Activated T-cell treated with anti-CD3 and anti-CD28 coated beads, Interleukin-2, amount 50 U/mL, for 24 hours (primary cell): ENCODE measurements at regions not wholly inside any gene's neighbourhood (a gene's known extent, or its start where the extent isn't known, plus 50 kb on each side); places are given as distances from the start of the nearest gene placed in this dataset.
"Not testable (repeated sequence)": the region's sequence is repeated elsewhere in the genome, so short reads cannot be mapped to it uniquely, and the experiment has no call there.

Source experiments
- DNase-seq: peaks from one replicate; pipeline ENCODE4 v3.0.0-alpha.2; 2020
- H3K27ac Mint-ChIP-seq: 2 replicates; pipeline ENCODE4 v1.8.0; 2020; ENCODE audit warnings: mild to moderate bottlenecking, mixed read lengths
- H3K27me3 Mint-ChIP-seq: 2 replicates; pipeline ENCODE4 v1.8.0; 2020; ENCODE audit warnings: mixed read lengths
- H3K36me3 Mint-ChIP-seq: 2 replicates; pipeline ENCODE4 v1.8.0; 2020; ENCODE audit warnings: low read depth, mixed read lengths
- H3K4me1 Mint-ChIP-seq: 2 replicates; pipeline ENCODE4 v1.8.0; 2020; ENCODE audit warnings: low read depth, mixed read lengths
- H3K4me3 Mint-ChIP-seq: 2 replicates; pipeline ENCODE4 v1.8.0; 2020; ENCODE audit warnings: mild to moderate bottlenecking, moderate library complexity, mixed read lengths
- H3K9me3 Mint-ChIP-seq: 2 replicates; pipeline ENCODE4 v1.8.0; 2020; ENCODE audit warnings: mixed read lengths

DNA sequence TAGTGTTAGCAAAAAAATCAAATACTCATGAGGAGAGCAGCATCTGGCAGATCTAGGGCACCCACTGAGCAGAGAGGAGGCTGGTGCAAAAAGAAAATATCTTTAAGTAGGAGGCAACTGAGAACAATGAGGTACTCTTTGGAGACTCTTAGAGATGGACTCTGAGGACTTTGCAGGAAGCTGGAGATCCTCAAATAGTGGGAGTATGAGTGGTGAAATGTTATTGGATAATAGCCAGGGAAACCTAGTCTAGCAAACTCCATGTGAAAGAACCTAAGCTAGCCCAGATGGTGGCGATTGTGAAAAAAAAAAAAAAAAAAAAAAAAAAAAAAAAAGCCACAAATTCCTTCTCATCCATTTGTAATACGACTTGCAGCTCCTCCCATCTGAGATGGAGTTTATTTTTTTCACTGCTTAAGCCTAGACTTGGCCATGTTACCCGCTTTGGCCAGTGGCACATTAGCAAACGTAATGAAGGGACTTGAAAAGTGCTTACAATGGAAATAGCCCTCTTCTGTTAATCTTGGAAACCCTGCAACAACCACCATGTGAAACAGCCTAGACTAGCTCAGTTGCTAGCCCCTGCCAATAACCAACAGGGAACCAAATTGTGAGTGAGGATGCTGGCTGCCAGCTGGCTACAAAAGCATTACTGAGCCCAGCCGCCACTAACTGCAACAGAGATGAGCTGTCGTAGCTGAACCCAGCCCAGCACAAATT, 476.2 kb downstream of the KLF12 start:
- DNase-seq, result no peak
- Mint-ChIP-seq H3K9me3 (no peaks in the 10 kb centered on the region), H3K27ac (no peak overlapping the region), H3K27me3 (peaks cover 2% of the 10 kb centered on the region), H3K36me3 (no peaks in the 10 kb centered on the region), H3K4me1 (no peaks in the 10 kb centered on the region), H3K4me3 (no peak overlapping the region)

DNA sequence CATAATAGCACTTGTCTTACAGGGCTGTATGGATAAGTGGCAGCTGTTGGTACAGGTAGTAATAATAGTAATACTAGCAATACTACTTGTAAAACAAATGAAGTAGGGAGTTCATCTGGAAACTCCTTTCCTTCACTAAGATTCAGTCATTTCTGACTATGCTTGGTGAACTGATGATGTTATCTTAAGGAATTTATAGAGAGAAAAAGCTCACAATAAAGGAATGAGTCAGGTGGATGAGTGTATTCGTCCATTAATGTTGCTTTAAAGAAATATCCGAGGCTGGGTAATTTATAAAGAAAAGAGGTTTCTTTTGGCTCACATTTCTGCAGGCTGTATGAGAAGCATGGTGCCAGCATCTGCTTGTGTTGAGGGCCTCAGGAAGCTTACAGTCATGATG, 477.3 kb downstream of the KLF12 start:
- Mint-ChIP-seq H3K36me3 (no peaks in the 10 kb centered on the region), H3K4me3 (no peak overlapping the region), H3K4me1 (no peaks in the 10 kb centered on the region), H3K27me3 (peaks cover 2% of the 10 kb centered on the region), H3K9me3 (no peaks in the 10 kb centered on the region), H3K27ac (no peak overlapping the region)
- no peak for DNase-seq

DNA sequence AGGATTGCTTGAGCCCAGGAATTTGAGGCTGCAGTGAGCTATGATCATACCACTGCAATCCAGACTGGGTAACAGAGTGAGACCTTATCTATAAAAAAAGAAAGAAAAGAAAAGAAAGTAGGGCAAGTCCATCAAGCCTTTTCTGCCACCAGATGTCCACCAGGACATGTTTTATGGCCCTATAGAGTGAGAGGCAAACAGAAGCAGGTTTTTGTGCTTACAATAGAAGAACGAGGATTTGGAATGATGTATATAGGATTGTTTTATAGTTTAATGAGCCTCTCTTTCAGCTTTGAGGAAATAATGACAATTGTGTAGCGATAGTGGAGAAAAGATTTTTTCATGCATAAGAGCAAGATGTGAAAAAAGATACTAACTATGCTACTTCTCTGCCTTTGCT, 480.5 kb downstream of the KLF12 start:
- H3K36me3 Mint-ChIP-seq, result no peaks in the 10 kb centered on the region
- no peaks in the 10 kb centered on the region for H3K9me3 Mint-ChIP-seq
- DNase-seq, result no peak
- no peak overlapping the region for H3K27ac Mint-ChIP-seq
- no peak overlapping the region for H3K4me3 Mint-ChIP-seq
- H3K4me1 Mint-ChIP-seq, result no peaks in the 10 kb centered on the region
- no peaks in the 10 kb centered on the region for H3K27me3 Mint-ChIP-seq

DNA sequence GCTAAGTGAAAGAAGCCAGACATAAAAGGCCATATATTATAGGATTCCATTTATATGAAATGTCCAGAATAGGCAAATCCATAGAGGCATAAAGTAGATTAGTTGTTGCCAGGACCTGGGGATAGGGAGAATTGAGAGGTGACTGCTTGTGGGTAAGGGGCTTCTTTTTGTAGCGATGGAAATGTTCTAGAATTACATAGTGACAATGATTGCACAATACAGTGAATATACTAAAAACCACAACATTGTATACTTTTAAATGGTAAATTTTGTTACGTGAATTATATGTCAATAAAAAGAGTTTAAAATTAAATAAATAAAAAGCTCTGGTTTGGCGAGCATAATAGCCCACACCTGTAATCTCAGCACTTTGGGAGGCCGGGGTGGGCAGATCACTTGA, 486.8 kb downstream of the KLF12 start:
- Mint-ChIP-seq H3K36me3 (no peaks in the 10 kb centered on the region), H3K9me3 (peaks cover 3% of the 10 kb centered on the region), H3K27me3 (no peaks in the 10 kb centered on the region), H3K4me3 (no peak overlapping the region), H3K4me1 (no peaks in the 10 kb centered on the region), H3K27ac (no peak overlapping the region)
- DNase-seq, result no peak

DNA sequence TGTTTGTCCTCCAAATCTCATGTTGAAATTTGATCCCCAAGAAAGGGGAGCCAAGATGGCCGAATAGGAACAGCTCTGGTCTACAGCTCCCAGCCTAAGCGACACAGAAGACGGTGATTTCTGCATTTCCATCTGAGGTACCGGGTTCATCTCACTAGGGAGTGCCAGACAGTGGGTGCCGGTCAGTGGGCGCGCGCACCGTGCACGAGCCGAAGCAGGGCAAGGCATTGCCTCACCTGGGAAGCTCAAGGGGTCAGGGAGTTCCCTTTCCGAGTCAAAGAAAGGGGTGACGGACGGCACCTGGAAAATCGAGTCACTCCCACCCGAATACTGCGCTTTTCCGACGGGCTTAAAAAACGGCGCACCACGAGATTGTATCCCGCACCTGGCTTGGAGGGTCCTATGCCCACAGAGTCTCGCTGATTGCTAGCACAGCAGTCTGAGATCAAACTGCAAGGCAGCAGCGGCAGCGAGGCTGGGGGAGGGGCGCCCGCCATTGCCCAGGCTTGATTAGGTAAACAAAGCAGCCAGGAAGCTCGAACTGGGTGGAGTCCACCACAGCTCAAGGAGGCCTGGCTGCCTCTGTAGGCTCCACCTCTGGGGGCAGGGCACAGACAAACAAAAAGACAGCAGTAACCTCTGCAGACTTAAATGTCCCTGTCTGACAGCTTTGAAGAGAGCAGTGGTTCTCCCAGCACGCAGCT, 493.6 kb downstream of the KLF12 start:
- H3K9me3 Mint-ChIP-seq, DNase-seq, H3K27ac Mint-ChIP-seq, H3K27me3 Mint-ChIP-seq, H3K4me3 Mint-ChIP-seq, H3K4me1 Mint-ChIP-seq, H3K36me3 Mint-ChIP-seq: not testable (repeated sequence)

DNA sequence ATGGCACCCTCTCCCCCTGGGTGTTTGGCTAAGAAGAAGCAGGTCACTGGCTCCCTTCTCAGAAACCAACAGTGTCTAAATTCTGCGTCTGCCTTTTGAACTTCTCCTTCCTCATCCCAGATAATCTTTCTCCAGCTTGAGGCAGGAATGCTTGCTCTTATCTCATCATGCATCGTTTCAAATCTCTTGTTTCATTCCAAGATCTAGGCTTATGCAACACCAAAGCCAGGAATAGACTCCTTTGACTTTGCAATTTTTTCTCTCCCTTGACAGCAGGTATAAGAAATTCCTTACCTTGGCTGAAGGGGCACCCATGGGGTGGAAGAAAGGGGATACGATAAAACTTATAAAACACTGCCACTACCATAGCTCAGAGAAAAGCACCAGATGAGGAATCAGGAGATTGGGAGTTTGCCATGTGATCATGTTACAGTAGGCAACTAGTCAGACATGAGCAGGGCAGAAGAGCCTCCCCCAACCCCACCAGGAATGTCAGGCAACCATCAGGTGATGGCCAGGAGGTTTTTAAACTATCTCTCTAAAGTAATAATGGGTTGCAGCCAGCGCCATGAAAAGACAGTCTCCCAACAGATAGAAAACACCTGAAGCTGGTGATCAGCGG, 498.9 kb downstream of the KLF12 start:
- Mint-ChIP-seq H3K4me1 (peaks cover 14% of the 10 kb centered on the region), H3K27me3 (no peaks in the 10 kb centered on the region), H3K9me3 (peaks cover under 1% of the 10 kb centered on the region)

DNA sequence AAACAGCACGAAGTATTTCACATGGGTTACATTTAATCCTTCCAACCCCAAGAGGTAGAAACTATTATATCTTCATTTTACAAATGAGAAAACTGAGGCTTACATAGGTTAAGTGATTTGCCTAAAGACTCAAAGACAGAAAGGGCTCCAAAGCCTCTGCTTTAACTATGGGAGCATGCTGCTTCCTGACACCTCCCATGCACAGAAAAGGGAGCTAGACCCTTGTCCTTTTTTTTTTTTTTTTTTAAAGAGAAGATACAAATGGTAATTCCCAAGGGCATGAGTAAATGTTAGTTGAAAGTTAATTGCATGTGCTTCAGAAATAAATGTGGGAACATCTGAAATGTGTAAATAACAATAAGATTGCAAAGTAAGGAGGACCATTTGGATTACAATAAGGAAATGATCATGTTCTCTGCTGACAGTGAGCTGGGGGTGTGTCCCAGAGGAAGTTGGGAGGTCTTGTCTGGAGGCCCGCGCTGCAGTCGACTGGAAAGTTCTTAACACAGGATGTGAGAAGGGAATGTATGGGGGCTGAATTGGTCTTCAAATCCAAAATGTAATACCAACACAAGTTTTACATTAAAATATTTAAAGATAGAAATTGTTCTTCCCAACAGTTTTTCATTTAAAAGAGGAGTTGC, 500.3 kb downstream of the KLF12 start:
- H3K27ac Mint-ChIP-seq, result no peak overlapping the region
- H3K36me3 Mint-ChIP-seq, result no peaks in the 10 kb centered on the region
- peaks cover 14% of the 10 kb centered on the region for H3K4me1 Mint-ChIP-seq

More for the DNA sequence above, 498.9 kb downstream of the KLF12 start:
- Mint-ChIP-seq H3K4me3 (no peak overlapping the region), H3K36me3 (no peaks in the 10 kb centered on the region), H3K27ac (no peak overlapping the region)
- DNase-seq, result no peak

DNA sequence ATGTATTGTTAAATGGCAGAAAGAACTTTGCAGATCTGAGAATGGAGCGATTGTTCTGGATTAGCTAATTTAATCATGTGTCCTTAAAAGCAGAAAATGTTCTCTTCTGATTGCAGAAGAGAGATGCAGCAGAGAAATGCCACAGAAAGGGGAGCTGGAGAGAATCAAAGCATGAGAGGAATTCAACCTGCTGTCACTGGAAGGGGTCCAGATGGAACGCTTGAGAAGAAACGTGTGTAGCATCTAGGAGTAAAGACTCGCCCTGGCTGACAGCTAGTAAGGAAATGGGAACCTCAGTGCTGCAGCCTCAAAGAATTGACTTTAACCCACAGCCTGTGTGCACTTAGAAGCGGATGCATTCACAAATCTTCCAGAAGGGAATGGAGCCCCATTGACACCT, 502.8 kb downstream of the KLF12 start:
- Mint-ChIP-seq H3K9me3 (no peaks in the 10 kb centered on the region), H3K4me1 (peaks cover 17% of the 10 kb centered on the region), H3K27me3 (no peaks in the 10 kb centered on the region), H3K27ac (no peak overlapping the region), H3K36me3 (no peaks in the 10 kb centered on the region), H3K4me3 (no peak overlapping the region)
- no peak for DNase-seq

More for the DNA sequence above, 500.3 kb downstream of the KLF12 start:
- H3K27me3 Mint-ChIP-seq, result no peaks in the 10 kb centered on the region
- H3K4me3 Mint-ChIP-seq, result no peak overlapping the region
- no peaks in the 10 kb centered on the region for H3K9me3 Mint-ChIP-seq
- DNase-seq, result no peak

DNA sequence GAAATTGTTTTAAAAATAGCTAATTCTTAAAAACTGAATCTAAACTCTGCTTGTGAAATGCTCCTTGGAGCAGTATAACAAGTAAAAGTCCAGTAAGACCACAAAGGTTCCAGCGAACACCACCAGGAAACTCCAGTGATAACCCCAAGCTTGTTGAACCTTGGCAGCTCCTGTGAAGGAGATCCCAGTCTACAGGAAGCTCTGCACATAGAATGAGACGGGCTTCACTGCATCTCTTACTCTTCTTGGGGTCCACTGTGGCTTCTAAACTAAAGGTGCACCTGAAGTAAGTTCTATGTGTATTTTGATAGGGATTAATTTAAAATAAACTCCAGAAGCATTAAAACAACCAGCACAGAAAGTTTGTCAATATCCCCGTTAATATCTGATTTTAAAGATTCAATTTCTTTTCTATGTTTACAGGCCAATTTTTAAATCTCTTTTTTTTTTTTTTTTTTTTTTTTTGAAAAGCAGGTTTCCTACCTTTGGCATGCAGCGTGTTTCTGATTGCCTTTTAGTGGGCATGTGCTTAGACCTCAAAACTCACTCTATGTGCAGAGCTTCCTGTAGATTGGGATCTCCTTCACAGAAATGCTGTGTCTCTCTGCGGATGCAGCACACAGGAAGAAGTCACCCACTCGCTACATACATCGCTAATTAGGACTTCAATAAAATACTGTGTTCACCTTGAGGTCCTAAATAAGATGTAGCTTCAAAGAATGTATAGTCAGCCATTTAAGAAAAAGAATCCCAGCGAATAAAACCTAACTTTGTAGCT, 508.5 kb downstream of the KLF12 start:
- Mint-ChIP-seq H3K36me3 (no peaks in the 10 kb centered on the region), H3K9me3 (no peaks in the 10 kb centered on the region), H3K4me1 (peaks cover 34% of the 10 kb centered on the region), H3K27me3 (no peaks in the 10 kb centered on the region), H3K4me3 (no peak overlapping the region), H3K27ac (no peak overlapping the region)
- no peak for DNase-seq

DNA sequence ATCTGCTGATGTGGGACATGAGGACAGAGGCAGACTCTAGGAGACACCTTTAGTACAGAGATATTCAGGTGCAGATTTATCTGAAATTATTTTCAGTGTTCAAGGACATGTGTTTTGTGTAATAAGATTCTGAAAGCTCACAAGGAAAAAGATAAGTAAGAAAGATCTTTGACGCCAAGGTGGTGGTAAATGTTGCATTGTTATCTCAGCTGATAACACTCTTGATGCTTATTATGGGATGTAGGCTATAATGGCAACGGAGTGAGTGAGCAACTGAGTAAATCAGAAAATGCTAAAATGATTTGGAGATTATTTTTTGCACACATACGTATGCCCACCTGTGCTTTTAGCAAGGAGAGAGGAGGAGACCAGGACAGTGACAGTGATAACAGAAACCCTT, 510.9 kb downstream of the KLF12 start:
- Mint-ChIP-seq H3K9me3 (no peaks in the 10 kb centered on the region), H3K4me1 (peaks cover 34% of the 10 kb centered on the region), H3K36me3 (no peaks in the 10 kb centered on the region), H3K27me3 (no peaks in the 10 kb centered on the region), H3K4me3 (no peak overlapping the region), H3K27ac (no peak overlapping the region)
- DNase-seq, result no peak

DNA sequence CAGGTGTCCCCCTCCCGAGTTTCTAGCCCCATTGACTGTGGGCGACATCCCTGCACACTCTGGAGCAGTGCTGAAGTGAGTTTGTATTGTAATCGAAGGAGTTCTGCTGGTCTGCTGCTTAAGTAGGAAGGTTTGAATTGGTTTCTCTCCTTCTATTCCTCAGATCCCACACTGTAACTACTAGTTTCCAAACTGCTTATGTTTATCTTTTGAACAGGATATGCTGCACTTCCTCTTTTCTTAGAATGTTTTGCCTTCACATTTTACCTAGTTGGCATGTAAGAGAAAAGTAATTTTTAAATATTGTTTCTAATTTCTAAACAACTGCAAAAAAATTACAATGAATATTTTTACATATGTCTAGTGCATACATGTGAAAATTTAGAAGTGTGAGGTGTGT, 511.8 kb downstream of the KLF12 start:
- H3K27ac Mint-ChIP-seq, result no peak overlapping the region
- H3K36me3 Mint-ChIP-seq, result no peaks in the 10 kb centered on the region
- H3K4me3 Mint-ChIP-seq, result no peak overlapping the region
- no peak for DNase-seq
- no peaks in the 10 kb centered on the region for H3K9me3 Mint-ChIP-seq
- peaks cover 34% of the 10 kb centered on the region for H3K4me1 Mint-ChIP-seq
- no peaks in the 10 kb centered on the region for H3K27me3 Mint-ChIP-seq

DNA sequence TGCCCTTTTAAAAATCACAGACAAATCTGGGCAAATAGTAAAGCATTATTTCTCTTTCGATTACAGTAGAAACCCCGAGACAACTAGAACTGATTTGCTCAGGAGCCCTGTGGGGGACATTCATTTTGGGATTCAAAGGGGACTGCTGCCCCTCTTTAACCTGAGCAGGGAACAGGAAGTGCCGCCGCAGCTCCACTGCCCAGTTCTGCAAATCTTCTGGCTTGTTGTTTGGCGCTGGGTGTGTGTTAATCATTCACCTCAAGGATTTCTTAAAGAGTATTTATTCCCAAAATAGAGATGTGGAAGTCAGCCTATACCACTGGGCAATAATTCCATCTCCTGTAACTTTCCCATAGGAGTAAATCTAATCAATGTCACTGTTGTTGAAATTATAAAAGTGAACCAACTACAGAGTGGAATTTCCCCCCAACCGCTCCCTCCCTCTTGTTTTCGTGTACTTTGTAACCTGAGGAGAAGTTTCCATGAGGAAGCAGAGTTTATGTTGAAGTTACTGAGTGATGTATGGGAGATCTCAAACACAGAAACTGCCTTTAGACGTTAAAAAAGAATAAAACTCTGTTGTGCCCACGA, 515.8 kb downstream of the KLF12 start:
- Mint-ChIP-seq H3K27ac (no peak overlapping the region), H3K4me3 (no peak overlapping the region), H3K36me3 (no peaks in the 10 kb centered on the region), H3K9me3 (no peaks in the 10 kb centered on the region), H3K4me1 (peaks cover 13% of the 10 kb centered on the region), H3K27me3 (no peaks in the 10 kb centered on the region)
- no peak for DNase-seq

DNA sequence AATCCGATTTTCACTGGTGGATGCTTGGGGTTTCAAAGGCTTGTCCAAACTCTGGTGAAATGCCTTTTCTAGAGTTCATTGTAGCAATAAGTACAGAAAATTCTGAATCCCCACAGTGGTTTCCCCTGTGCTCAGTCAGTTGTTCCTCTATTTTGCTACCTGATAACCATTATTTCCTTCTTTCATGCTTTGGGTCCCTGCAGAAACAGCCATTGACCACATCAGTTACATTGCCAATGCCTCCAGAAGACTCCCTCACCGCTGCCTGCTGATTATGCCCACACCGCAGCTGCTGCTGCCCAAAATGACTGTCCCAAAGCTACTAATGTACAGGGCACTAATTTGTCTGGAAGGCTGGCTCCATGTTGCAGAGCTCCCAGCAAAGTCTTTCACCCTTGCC, 517.3 kb downstream of the KLF12 start:
- Mint-ChIP-seq H3K4me3 (no peak overlapping the region), H3K9me3 (no peaks in the 10 kb centered on the region), H3K27ac (no peak overlapping the region), H3K4me1 (peaks cover 2% of the 10 kb centered on the region), H3K27me3 (no peaks in the 10 kb centered on the region), H3K36me3 (no peaks in the 10 kb centered on the region)
- no peak for DNase-seq
